Activated CD8-positive, alpha-beta memory T cell treated with anti-CD3 and anti-CD28 coated beads for 4 hours (primary cell): ENCODE measurements at regions not wholly inside any gene's neighbourhood (a gene's known extent, or its start where the extent isn't known, plus 50 kb on each side); places are given as distances from the start of the nearest gene placed in this dataset.
"Not testable (repeated sequence)": the region's sequence is repeated elsewhere in the genome, so short reads cannot be mapped to it uniquely, and the experiment has no call there.

Experiments
- DNase-seq, 2 donors: peaks; one replicate each; pipeline ENCODE4 v3.0.0-alpha.2; 2020; ENCODE audit warnings: low read depth in 2 of 2

GRCh38 chr11:25515576-25515975 lies 816.4 kb upstream of the ANO3 start:
- no peak for DNase-seq

- no peak for DNase-seq
Observed at GRCh38 chr11:25520459-25520858, 811.5 kb upstream of the ANO3 start.

- DNase-seq: no peak
Observed at GRCh38 chr11:25527841-25528240, 804.1 kb upstream of the ANO3 start.

GRCh38 chr11:25529572-25529971 lies 802.4 kb upstream of the ANO3 start:
- no peak for DNase-seq

GRCh38 chr11:25535467-25536272 lies 796.3 kb upstream of the ANO3 start:
- DNase-seq: no peak

GRCh38 chr11:25536289-25536688 lies 795.6 kb upstream of the ANO3 start:
- no peak for DNase-seq

- DNase-seq: no peak
Observed at GRCh38 chr11:25537393-25537792, 794.5 kb upstream of the ANO3 start.

GRCh38 chr11:25547292-25547691 lies 784.6 kb upstream of the ANO3 start:
- DNase-seq: no peak

- DNase-seq: no peak
Observed at GRCh38 chr11:25562417-25562816, 769.5 kb upstream of the ANO3 start.

GRCh38 chr11:25565846-25566245 lies 766.1 kb upstream of the ANO3 start:
- no peak for DNase-seq

- no peak for DNase-seq
Observed at GRCh38 chr11:25566298-25567200, 765.4 kb upstream of the ANO3 start.

GRCh38 chr11:25576320-25576719 lies 755.6 kb upstream of the ANO3 start:
- DNase-seq: no peak

GRCh38 chr11:25579554-25579953 lies 752.4 kb upstream of the ANO3 start:
- DNase-seq: not testable (repeated sequence)

- DNase-seq: no peak
Observed at GRCh38 chr11:25583596-25583995, 748.3 kb upstream of the ANO3 start.

GRCh38 chr11:25587496-25587895 lies 744.4 kb upstream of the ANO3 start:
- DNase-seq: no peak

- no peak for DNase-seq
Observed at GRCh38 chr11:25593221-25593620, 738.7 kb upstream of the ANO3 start.

GRCh38 chr11:25596701-25597100 lies 735.2 kb upstream of the ANO3 start:
- no peak for DNase-seq

- no peak for DNase-seq
Observed at GRCh38 chr11:25597696-25598095, 734.2 kb upstream of the ANO3 start.

- no peak for DNase-seq
Observed at GRCh38 chr11:25602149-25602548, 729.8 kb upstream of the ANO3 start.

GRCh38 chr11:25602959-25603358 lies 729.0 kb upstream of the ANO3 start:
- no peak for DNase-seq

GRCh38 chr11:25612806-25613205 lies 719.1 kb upstream of the ANO3 start:
- no peak for DNase-seq

GRCh38 chr11:25613451-25613850 lies 718.5 kb upstream of the ANO3 start:
- no peak for DNase-seq

GRCh38 chr11:25613865-25614264 lies 718.1 kb upstream of the ANO3 start:
- DNase-seq: no peak
